ENCODE measurements at regions not wholly inside any gene's neighbourhood (a gene's known extent, or its start where the extent isn't known, plus 50 kb on each side); places are given as distances from the start of the nearest gene placed in this dataset.
"Not testable (repeated sequence)": the region's sequence is repeated elsewhere in the genome, so short reads cannot be mapped to it uniquely, and the experiment has no call there.

GRCh38 chr9:85458114-85458864 lies 283.5 kb downstream of the AGTPBP1 start:
- TF ChIP-seq CTCF (conservative IDR thresholded peaks at IDR 0.05; ENCODE audit: low read length); EZH2phosphoT487 (IDR thresholded peaks at IDR 0.05; ENCODE audit: borderline replicate concordance): not testable (repeated sequence)

Data from Loucy (cell line).